ENCODE measurements at regions not wholly inside any gene's neighbourhood (a gene's known extent, or its start where the extent isn't known, plus 50 kb on each side); places are given as distances from the start of the nearest gene placed in this dataset.

- TF ChIP-seq, protein P1, sequence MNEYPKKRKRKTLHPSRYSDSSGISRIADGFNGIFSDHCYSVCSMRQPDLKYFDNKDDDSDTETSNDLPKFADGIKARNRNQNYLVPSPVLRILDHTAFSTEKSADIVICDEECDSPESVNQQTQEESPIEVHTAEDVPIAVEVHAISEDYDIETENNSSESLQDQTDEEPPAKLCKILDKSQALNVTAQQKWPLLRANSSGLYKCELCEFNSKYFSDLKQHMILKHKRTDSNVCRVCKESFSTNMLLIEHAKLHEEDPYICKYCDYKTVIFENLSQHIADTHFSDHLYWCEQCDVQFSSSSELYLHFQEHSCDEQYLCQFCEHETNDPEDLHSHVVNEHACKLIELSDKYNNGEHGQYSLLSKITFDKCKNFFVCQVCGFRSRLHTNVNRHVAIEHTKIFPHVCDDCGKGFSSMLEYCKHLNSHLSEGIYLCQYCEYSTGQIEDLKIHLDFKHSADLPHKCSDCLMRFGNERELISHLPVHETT (CRISPR knock-in tag; conservative IDR thresholded peaks at IDR 0.05 in 1 of 2, IDR thresholded peaks at IDR 0.05 in 1 of 2), result no peak
- no peak for TF ChIP-seq ZNF57 (CRISPR knock-in tag; IDR thresholded peaks at IDR 0.05)
- TF ChIP-seq FOXJ3 (CRISPR knock-in tag; IDR thresholded peaks at IDR 0.05), result no peak
- no peak for TF ChIP-seq BRD9 (IDR thresholded peaks at IDR 0.05; ENCODE audit: low read depth, partially characterized antibody)
- TF ChIP-seq BRF2 (IDR thresholded peaks at IDR 0.05; ENCODE audit: borderline replicate concordance, insufficient read depth, insufficient read length), result no peak
- no peak for TF ChIP-seq NRF1 (conservative IDR thresholded peaks at IDR 0.05 in 1 of 2, IDR thresholded peaks at IDR 0.05 in 1 of 2)
- TF ChIP-seq TSC22D4 (tag; IDR thresholded peaks at IDR 0.05), result no peak
- no peak for TF ChIP-seq YY1 (IDR thresholded peaks at IDR 0.05; ENCODE audit: borderline replicate concordance in 1 of 3, control insufficient read depth in 1 of 3, extremely low read depth in 1 of 3, insufficient read depth in 3 of 3, insufficient read length in 1 of 3, insufficient replicate concordance in 2 of 3, low read depth in 1 of 3, low read length in 2 of 3)
These were observed 82.5 kb downstream of the TMEM168 start (continued) for GRCh38 chr7:112707655-112708054.
